NCI-H460 (cell line): ENCODE measurements at regions not wholly inside any gene's neighbourhood (a gene's known extent, or its start where the extent isn't known, plus 50 kb on each side); places are given as distances from the start of the nearest gene placed in this dataset.

ENCODE experiments used
- DNase-seq: peaks from one replicate; pipeline ENCODE4 v3.0.0-alpha.2; 2016; ENCODE audit warnings: low read depth; ENCODE audit errors: extremely low read depth

DNA sequence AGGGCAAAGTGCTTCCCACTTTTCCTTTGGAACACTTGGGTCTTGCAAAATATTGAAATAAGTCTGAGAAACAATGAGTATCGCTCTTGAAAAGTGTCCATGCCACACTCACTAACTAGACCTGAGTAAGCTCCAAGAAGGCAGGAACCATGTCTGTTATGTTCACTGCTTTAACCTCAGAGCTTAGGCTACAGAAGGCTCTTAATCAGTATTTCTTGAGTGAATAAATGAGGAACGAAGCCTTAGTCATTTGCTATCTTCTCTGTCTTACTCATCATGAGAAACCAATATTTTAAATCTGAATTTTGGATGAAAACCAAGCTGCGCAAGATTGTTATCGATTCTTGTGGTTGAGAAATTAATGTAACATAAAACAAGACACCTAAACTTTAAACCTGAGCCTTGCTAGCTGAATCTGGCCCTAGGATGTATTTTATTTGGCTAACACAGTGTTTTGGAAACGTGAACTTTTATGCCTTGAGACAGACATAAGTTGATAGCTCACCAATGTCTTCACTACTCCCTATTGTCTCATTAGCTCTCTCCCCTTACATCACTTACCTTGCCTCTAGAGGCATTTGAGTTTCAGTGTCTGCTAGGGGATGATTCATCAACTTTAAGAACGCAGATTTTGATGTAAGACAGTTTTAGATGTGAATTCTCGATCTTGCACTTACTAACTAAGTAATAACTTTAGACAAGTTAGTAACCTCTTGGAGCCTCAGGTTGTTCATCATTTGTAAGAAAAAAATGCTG lies 392.8 kb upstream of the MEIS1 start:
- no peak for DNase-seq

- DNase-seq = no peak
These were observed 398.0 kb upstream of the MEIS1 start for GRCh38 chr2:66036948-66037347.

DNA sequence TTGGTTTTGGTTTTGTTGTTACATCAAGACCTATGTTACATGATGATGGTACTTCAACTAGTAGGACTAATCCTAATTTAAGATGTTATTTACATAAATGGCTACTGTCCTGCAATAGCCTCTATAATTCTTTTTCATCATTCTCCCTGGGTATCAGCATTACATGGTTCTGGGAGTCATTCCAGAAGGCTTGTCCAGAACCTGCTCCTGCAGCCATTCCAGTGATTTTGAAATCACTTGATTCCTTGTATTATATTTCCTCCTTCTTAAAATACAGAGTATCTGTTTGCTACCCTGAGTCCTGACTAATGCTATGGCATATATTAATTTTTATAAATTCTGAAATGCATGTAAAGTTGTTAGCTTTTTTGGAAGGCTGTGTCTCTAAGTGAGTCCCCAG lies 400.5 kb upstream of the MEIS1 start:
- no peak for DNase-seq

GRCh38 chr2:66032226-66032775 lies 402.6 kb upstream of the MEIS1 start:
- DNase-seq = no peak

DNA sequence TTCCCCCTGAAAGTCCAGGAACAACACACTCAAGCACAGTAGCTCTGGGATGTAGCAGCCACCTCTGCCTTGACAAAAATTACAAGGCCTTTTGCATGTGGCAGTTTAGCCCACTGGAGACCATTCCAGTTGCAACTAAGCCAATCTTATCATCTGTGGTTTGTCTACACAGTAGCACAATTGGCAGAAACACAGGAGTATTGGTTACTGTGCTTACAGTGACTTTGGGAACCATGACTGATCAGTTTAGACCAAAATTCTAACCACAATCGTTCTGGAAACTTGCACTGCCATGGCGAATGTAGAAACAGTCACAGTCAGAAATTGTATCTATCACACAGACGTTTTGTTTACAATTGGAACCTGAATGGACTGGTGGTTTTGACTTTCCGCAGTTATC lies 403.7 kb upstream of the MEIS1 start:
- DNase-seq = no peak

DNA sequence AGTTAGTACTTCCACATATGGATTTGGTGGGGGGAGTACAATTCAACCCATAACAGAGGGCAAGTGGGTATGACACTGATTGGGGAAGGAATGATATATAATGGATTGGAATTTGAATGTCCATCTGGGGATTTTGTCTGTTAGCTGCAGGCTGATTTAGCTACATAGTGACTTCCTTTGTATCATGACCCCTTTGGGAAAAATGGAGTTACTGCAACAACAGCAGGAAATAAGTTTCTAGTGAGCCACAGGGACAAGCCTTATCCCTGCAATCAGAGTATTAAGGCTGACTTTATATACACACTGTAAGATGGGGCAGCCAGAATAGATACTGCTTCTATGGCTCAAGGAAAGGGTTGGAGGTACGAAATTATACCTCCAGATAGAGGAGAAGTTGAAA lies 404.4 kb upstream of the MEIS1 start:
- DNase-seq = no peak

GRCh38 chr2:66024391-66024790 lies 410.5 kb upstream of the MEIS1 start:
- DNase-seq = no peak

GRCh38 chr2:66021296-66021695 lies 413.6 kb upstream of the MEIS1 start:
- no peak for DNase-seq

- DNase-seq = no peak
These were observed 417.2 kb upstream of the MEIS1 start for GRCh38 chr2:66017763-66018162.

- no peak for DNase-seq
These were observed 420.5 kb upstream of the MEIS1 start for GRCh38 chr2:66014450-66014849.

GRCh38 chr2:66013456-66013855 lies 421.5 kb upstream of the MEIS1 start:
- no peak for DNase-seq

DNA sequence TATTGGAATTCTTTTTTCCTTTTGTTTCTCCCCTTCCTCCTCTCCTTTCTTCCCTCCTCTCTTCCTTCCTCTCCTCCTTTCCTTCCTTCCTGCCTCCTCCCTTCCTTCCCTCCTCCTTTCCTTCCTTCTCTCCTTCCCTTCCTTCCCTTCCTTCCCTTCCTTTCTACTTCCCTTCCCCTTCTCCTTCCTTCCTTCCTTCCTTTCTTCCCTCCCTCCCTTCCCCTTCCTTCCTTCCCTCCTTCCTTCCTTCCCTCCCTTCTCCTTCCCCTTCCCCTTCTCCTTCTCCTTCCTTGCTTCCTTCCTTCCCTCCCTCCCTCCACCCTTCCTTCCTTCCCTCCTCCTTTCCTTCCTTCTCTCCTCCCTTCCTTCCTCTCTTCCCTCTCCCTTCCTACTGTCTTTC lies 431.0 kb upstream of the MEIS1 start:
- DNase-seq = no peak

DNA sequence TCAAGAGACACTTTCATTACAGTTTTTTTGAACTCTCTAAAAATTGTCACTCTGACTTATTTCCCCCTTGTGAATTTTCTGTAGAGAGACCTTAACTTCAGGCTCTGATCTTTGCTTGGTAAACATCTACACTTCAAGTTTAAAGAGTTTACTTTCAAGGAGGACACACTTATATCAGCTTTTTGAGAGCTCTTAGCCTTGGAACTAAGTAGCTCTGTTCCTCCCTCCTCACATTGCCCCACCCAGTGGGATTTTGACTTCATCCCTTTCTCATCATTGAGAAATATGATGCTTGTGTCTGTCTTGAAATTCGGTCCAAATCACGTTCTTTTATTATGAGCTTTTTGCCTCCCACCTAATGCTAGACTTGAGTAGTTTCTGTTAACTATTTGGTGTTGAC lies 433.4 kb upstream of the MEIS1 start:
- no peak for DNase-seq

GRCh38 chr2:66000901-66001300 lies 434.0 kb upstream of the MEIS1 start:
- DNase-seq = no peak

DNA sequence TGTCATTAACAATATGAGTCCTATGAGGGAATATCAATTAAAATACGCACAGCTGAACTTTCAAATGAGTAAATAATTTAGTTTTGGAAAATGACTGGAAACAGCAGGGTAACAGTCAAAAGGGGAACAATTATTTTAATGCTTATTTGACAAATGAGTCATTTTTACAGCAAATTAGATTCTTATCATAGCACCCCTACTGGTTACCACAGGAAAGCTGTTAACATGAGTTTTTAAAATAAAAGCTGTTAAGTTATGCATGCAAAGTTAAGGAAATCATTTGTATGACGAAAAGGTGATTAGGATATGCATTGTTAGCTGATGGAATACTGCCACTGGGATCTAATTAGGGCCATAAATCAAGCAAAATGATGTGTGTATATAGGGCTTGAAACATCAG lies 435.1 kb upstream of the MEIS1 start:
- DNase-seq = no peak

- no peak for DNase-seq
These were observed 435.8 kb upstream of the MEIS1 start for GRCh38 chr2:65999103-65999502.

- no peak for DNase-seq
These were observed 437.0 kb upstream of the MEIS1 start for GRCh38 chr2:65997961-65998360.

- DNase-seq = no peak
These were observed 442.7 kb upstream of the MEIS1 start for GRCh38 chr2:65992198-65992554.

DNA sequence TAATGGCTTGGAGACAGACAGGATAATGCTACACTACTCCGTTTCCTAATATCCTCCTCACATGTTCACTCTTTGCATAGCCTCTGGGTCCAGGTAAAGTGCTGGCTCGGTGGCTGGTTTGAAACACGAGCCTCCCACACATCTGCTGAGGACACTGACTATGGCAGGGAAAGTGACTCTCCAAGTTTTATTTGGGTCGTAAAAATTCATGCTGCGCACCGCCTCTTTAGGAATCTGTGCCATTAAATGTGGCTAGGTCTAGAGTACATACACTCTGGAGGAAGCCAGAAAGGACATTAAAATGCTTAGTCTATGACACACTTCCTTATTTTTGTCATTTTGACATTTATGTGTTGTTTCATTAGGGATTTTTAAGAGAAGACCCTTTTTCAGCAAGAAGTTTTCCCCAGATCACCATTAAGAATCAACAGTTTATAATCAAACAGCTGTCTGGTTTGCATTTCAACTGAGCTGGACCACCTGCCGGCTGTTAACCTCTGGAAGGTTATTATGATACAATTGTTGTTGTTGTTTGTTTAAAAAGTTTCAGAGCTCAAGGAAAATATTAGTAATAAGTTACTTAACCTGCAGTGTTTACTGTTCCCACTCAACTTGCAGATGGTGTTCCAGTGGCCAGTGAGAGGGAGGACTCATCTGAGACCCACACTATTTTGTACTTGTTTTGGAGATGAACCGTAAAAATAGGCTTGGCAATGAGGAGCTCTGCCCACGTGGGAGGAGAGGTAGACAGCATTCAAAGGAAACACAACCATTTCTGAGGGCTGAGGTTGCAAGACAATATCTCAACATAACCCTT lies 443.3 kb upstream of the MEIS1 start:
- no peak for DNase-seq

- DNase-seq = no peak
These were observed 448.9 kb upstream of the MEIS1 start for GRCh38 chr2:65985986-65986385.

GRCh38 chr2:65980531-65980930 lies 454.4 kb upstream of the MEIS1 start:
- DNase-seq = no peak

DNA sequence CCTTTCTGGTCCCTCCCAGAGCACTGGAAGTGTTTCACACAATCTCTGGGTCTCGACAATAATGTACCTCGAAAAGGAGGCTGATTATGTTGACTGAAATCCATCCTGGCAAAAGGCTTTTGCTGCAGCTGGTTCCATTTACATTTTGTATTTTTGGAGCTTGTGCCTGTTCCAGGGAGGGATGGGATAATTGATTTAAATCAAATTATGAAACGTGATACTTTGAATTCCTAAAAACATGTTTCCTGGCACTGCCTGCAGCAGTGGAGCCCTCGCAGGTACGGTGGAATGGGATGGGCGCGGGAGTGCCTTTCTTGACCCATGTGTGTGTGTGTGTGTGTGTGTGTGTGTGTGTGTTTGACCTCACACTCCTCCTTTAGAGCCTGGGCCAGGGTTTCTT lies 455.5 kb upstream of the MEIS1 start:
- DNase-seq = no peak
